Adrenal gland (tissue), 9 donors: ENCODE measurements at regions not wholly inside any gene's neighbourhood (a gene's known extent, or its start where the extent isn't known, plus 50 kb on each side); places are given as distances from the start of the nearest gene placed in this dataset.

Experiments used
- DNase-seq, 7 donors: peaks; one replicate each; pipeline ENCODE4 v3.0.0-alpha.2; 2019 to 2020
- H3K27ac ChIP-seq, 5 donors: fragments of 200-600 bp; sonication (generic) in 4 of 5; 1 replicate in 3 of 5; 2 replicates in 2 of 5; pipeline versions ENCODE4 v1.5.1 to v1.8.0; 2016 to 2020; ENCODE audit warnings: mild to moderate bottlenecking in 1 of 5
- H3K27me3 ChIP-seq: fragments of 200-600 bp; 2 replicates; pipeline ENCODE4 v1.8.0; 2021
- H3K36me3 ChIP-seq, 2 donors: fragments of 200-600 bp; replicated peaks in 1 of 2; 1 replicate in 1 of 2; 2 replicates in 1 of 2; pipeline versions ENCODE4 v1.5.1 to v1.8.0; 2018 to 2022
- H3K4me1 ChIP-seq, 2 donors: fragments of 200-600 bp; replicated peaks in 1 of 2; 1 replicate in 1 of 2; 2 replicates in 1 of 2; pipeline versions ENCODE4 v1.5.1 to v1.8.0; 2018 to 2021
- H3K4me3 ChIP-seq, 4 donors: fragments of 200-600 bp; sonication (generic) in 3 of 4; one replicate each; pipeline ENCODE4 v1.5.1; 2016 to 2018
- H3K9me3 ChIP-seq, 3 donors: fragments of 200-600 bp; sonication (generic) in 1 of 3; replicated peaks in 1 of 3; 1 replicate in 2 of 3; 2 replicates in 1 of 3; pipeline versions ENCODE4 v1.5.1 to v1.8.0; 2016 to 2021
- CTCF ChIP-seq, 6 experiments: fragments of 450-650 bp in 4 of 6; fragments of 200-600 bp in 2 of 6; sonication (generic) in 1 of 6; IDR thresholded peaks; 1 replicate in 5 of 6; 2 replicates in 1 of 6; pipeline versions ENCODE4 v1.5.1 to v1.8.0; 2016 to 2021; ENCODE audit warnings: antibody characterized with exemption in 6 of 6, mild to moderate bottlenecking in 2 of 6, moderate library complexity in 1 of 6
- POLR2A ChIP-seq, 2 donors: fragments of 450-650 bp; IDR thresholded peaks; one replicate each; pipeline ENCODE4 v1.6.1; 2017; ENCODE audit warnings: antibody characterized with exemption in 2 of 2, mild to moderate bottlenecking in 2 of 2, moderate library complexity in 1 of 2
- WGBS, 4 donors: extraction: QIAGEN DNeasy Blood & Tissue Kit in 2 of 4; methylation state at CpG; one replicate each; pipeline versions ENCODE4 v1.1.5 to v1.1.7; 2013 to 2017; 5-methylcytosine and 5-hydroxymethylcytosine counted together
- intact Hi-C, 2 donors: fragments of 100-400 bp; cut with DNase I; formaldehyde crosslinking; loops; one replicate each; pipeline versions ENCODE4 v1.14.1 to v1.15.0; 2022 to 2023
- donor health status: healthy with polysubstance abuse.
- donor health status: Bipolar disorder and iron deficiency.
- donor health status: DM: yes; HTN: yes; CAD: no.
- donor health status: DM: no; HTN: no; CAD: no.
- donor health status: DM: no; HTN: no; CAD: no.

GRCh38 chr1:233788687-233789086, 115.8 kb upstream of the SLC35F3 start:
- intact Hi-C loops, result no loop called here
- Histone ChIP-seq H3K4me3 (no peak overlapping the region), H3K9me3 (no peaks in the 10 kb centered on the region), H3K4me1 (no peaks in the 10 kb centered on the region), H3K36me3 (no peaks in the 10 kb centered on the region), H3K27me3 (no peaks in the 10 kb centered on the region), H3K27ac (no peak overlapping the region)
- DNase-seq, result no peak
- TF ChIP-seq CTCF (IDR thresholded peaks at IDR 0.05), result no peak

GRCh38 chr1:233790121-233790520, 114.4 kb upstream of the SLC35F3 start:
- Histone ChIP-seq H3K27me3 (no peaks in the 10 kb centered on the region), H3K36me3 (no peaks in the 10 kb centered on the region), H3K9me3 (no peaks in the 10 kb centered on the region), H3K4me3 (no peak overlapping the region), H3K27ac (no peak overlapping the region), H3K4me1 (no peaks in the 10 kb centered on the region)
- DNase-seq, result no peak
- WGBS, 4 donors, result 58 to 66% (median 64%) methylated on average over 3 of the region's 3 CpGs
- no peak for TF ChIP-seq POLR2A (IDR thresholded peaks at IDR 0.05)
- no peak for TF ChIP-seq CTCF (IDR thresholded peaks at IDR 0.05)
- intact Hi-C loops, result loop anchor here (5.0 to 10.0 kb wide), 3 partner anchors 275 to 485 kb away; no protein-coding TSS in a partner anchor

DNA sequence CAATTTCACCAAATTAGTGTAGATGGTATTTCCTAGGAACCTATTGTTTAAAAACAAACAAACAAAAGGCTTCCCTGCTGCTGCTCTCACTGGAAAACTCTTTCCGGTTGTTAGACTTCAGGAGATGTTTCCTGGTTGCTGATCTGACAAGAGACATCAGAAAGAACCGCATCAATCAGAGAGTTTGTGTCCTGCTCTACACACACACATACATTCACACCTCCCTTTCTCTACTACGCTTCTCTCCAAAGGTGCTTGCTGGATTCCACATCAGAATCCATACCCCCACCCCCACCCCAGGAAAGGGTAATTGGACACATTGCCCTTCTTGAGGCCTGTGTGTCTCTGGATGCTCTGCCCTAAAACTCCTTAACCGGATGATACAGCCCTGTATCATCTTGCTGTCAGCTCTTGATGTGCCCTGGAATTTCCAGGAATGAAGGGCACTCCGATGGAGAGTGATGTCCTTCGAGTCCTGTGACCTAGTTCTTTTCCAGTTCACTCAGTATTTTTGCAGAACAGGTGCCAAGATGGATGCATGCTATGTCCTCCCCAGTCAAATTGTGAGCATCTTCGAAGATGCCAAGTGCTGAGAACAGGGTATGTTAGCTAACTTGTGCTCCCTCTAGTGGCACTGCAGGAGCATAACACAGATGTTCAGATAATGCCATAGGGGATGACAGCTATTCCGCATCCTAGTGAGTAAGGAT, 113.7 kb upstream of the SLC35F3 start:
- Histone ChIP-seq H3K27me3 (no peaks in the 10 kb centered on the region), H3K9me3 (no peaks in the 10 kb centered on the region), H3K36me3 (no peaks in the 10 kb centered on the region), H3K4me1 (no peaks in the 10 kb centered on the region), H3K27ac (no peak overlapping the region), H3K4me3 (no peak overlapping the region)
- DNase-seq, result peak; percentile 23 to 62 (median 35)
- peak; percentile 87 to 92 (median 90) for TF ChIP-seq CTCF (IDR thresholded peaks at IDR 0.05)
- TF ChIP-seq POLR2A (IDR thresholded peaks at IDR 0.05), result no peak
- WGBS, 4 donors, result 26 to 40% (median 36%) methylated on average over 8 of the region's 8 CpGs
- intact Hi-C loops, result loop anchor here (5.0 to 10.0 kb wide), 3 partner anchors 276 to 486 kb away; no protein-coding TSS in a partner anchor

DNA sequence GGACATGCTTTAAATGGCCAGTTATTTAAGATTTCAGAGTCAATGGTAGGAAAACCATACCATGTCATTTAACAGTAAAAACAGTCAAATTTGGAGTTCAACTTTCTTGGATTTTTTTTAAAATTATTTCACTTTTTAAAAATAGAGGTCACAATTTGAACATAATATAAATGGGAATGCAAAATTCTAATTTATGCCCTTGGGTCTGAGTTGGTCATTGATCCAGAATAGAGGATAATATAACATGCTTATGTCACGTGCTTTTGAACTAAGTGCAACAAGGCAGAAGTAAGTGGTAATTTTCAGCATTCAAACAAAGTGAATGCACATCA, 113.1 kb upstream of the SLC35F3 start:
- no peaks in the 10 kb centered on the region for H3K4me1 ChIP-seq
- no peak for DNase-seq
- H3K36me3 ChIP-seq, result no peaks in the 10 kb centered on the region
- no peak overlapping the region for H3K27ac ChIP-seq
- 2 to 4% (median 3%) methylated on average over 1 of the region's 1 CpG for WGBS, 4 donors
- TF ChIP-seq CTCF (IDR thresholded peaks at IDR 0.05) (peak in 1 of 6 experiments; percentile 26), POLR2A (IDR thresholded peaks at IDR 0.05) (no peak)
- H3K4me3 ChIP-seq, result no peak overlapping the region
- intact Hi-C loops, result loop anchor here (5.0 to 10.0 kb wide), 3 partner anchors 277 to 487 kb away; no protein-coding TSS in a partner anchor
- H3K27me3 ChIP-seq, result no peaks in the 10 kb centered on the region
- no peaks in the 10 kb centered on the region for H3K9me3 ChIP-seq
